GM19467 (cell line): ENCODE measurements at regions not wholly inside any gene's neighbourhood (a gene's known extent, or its start where the extent isn't known, plus 50 kb on each side); places are given as distances from the start of the nearest gene placed in this dataset.
"Not testable (repeated sequence)": the region's sequence is repeated elsewhere in the genome, so short reads cannot be mapped to it uniquely, and the experiment has no call there.

Experiments used
- ATAC-seq: cut with Tn5 transposase; IDR thresholded peaks from one replicate; pipeline ENCODE4 v1.9.1; 2021; ENCODE audit warnings: mild to moderate bottlenecking, moderate library complexity; ENCODE audit not compliant: unreplicated experiment

- no peak for ATAC-seq
Measured at GRCh38 chr2:125684256-125684655, 971.7 kb upstream of the GYPC start.

GRCh38 chr2:125684932-125685331, 971.0 kb upstream of the GYPC start:
- no peak for ATAC-seq

DNA sequence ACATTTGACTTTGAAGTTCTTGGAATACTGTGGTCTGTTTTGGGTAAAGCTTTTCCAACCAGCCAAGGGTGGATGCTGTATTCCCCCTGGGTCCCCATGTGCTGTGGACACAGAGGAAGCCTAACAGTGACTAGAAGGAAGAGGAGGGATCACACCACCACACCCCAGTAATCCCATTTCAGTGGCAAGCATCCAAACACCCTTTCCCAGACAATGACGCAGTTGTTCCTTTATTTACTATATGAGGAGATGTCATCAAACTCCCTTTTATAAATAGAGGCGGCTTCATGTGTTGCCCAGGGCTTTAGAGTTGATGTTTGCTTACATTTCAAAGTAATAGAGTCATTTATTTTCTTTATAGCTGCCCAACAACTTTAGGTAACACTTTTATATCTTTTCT, 959.4 kb upstream of the GYPC start:
- no peak for ATAC-seq

DNA sequence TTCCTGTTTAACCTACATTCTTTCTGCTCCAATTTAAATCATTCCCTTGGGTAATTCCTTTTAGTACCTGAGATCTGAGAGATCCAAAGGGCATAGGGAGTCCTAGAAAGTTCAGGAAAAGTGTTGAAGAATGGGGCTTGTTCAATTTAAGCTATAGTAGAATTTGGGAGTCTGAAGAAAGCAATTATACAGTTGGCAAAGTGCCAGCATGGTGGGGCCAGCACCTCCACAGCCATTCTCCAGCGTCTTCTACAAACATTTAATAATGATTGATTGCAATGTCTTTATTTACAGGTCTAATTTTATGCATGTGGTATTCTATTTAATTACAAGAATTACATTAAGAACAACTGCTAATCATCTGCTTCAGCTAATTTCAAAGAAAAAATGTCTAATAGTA, 957.7 kb upstream of the GYPC start:
- ATAC-seq = no peak

DNA sequence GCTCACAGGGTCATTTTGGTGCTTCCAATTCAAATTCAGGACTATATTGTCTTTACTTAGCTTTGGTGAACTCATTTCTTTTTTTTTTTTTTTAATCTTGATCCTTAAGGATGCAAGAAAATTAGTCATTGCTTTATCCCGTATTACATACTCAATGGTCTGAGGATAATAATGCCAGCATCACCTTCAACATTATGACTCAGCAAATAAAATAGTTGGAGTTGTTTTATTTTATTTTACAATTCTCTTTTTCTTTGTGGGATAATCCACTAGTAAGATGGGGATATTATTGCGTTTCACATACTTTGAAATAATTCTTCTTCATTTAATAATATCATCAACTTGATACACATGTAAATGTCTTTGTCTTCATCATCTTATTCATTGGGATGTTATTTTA, 954.9 kb upstream of the GYPC start:
- ATAC-seq = no peak

GRCh38 chr2:125707611-125708010, 948.3 kb upstream of the GYPC start:
- ATAC-seq = no peak

- ATAC-seq = no peak
Measured at GRCh38 chr2:125710561-125710960, 945.4 kb upstream of the GYPC start.

DNA sequence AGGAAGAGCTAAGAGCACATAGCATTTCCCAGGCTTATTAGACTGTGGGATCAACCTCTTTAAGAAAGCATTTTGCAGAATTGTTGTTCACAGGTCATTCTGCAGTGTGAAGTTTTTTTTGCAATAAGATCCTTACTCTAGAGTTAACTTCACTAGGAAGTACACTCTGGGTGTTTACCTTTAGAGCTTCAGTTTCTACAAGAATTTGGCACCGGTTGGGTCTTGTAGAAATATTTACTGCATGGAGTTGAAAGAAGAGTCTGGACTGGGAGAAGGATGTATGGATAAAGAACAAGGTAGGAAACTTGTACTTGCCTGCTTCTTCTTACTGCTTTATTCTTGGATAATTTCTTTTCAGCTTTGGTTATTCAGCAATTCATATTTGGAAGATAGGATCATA, 944.9 kb upstream of the GYPC start:
- no peak for ATAC-seq

DNA sequence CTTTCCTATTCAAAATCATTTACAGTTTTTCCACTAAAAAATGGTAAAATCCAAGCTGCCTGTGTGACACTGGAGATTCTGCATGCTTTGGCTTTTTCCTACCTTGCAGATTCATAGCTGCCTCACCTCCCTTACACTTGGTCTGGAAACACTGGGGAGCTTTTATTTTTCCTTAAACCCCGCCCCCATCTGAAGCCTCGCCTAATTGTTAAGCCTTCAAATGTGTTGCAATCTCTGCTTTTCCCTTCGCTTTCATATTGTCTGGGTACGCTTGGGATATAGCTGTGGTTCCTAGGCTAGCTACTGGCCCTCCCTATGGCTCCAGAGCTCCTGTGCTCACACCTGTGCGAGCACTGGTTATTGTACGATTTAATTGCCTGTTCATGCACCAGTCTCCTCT, 942.4 kb upstream of the GYPC start:
- ATAC-seq = no peak

- ATAC-seq = no peak
Measured at GRCh38 chr2:125721072-125721721, 934.8 kb upstream of the GYPC start.

DNA sequence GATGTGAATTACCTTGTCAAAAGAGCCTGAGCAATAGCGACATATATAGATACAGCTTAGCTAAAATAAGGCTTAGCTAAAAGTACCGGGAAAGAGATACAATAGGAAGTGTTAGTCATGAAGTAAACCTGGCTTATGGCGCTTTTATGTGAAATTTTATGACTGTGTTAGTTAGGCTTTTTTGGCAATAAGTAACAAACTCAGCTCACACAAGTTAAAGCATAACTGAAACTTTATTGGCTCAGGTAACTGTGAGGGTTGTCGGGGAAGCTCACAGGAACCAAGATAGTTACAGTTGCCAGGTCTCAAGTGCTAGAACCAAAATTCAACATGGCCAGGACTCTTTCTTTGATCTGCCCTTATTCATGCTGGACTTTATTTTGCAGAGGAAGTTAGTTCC, 925.0 kb upstream of the GYPC start:
- no peak for ATAC-seq

- no peak for ATAC-seq
Measured at GRCh38 chr2:125736306-125736705, 919.7 kb upstream of the GYPC start.

- ATAC-seq = no peak
Measured at GRCh38 chr2:125745514-125745913, 910.4 kb upstream of the GYPC start.

DNA sequence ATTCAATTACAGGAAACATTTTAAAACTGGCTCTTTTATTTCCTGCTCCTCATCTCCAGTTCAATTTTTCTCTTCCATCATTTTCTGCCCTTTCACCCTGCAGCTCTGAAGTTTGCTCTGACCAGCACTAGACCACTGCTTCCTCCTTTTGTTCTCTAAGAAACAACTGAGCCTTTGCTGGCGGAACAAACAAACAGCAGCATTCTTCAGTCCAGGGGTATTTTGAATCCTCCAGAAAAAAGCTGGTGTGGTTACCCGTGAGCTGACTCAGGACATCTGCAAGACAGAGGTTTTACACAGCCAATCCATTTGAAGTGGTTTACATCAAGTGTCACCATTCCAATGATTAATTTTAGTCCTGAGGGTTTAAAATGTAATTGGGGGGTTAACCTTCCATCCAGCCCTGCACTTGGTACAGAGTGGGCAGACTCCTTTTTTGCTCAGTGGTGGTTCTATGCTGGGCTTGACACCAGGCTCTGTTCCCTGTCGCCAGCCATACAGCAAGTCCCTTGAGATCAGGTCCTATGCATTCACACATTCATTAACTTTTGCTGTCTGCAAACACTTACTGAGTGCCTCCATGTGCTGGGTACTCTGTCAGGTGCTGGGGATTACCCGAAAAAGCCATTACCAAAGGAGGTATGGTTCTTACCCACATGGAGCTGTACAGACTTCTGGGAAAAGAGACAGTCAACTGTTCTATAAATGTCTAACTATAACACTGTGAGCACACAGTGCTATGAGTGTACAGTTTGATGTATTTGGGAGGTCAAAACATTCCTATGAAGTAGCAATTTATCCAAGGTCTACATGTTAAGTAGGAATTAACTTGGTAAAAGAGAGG, 909.4 kb upstream of the GYPC start:
- no peak for ATAC-seq

- ATAC-seq = no peak
Measured at GRCh38 chr2:125747165-125747425, 908.9 kb upstream of the GYPC start.

GRCh38 chr2:125756431-125756830, 899.5 kb upstream of the GYPC start:
- ATAC-seq = no peak

DNA sequence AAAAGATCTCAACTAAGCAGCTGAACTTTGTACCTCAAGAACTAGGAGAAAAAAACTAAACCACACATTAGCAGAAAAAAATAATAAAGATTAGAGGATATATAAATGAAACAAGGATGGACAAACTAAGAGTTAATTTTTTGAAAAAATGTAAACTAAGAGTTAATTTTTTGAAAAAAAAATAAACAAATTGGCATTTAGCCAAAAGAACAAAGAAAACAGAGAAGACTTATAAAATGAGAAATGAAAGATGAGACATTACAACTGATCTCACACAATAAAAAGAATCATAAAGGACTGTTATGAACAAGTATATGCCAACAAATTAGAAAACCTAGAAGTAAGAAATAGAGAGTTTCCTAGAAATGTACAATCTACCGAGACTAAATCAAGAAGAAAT, 859.2 kb upstream of the GYPC start:
- ATAC-seq = no peak

- ATAC-seq = no peak
Measured at GRCh38 chr2:125797192-125797591, 858.8 kb upstream of the GYPC start.

- ATAC-seq = no peak
Measured at GRCh38 chr2:125822746-125823145, 833.2 kb upstream of the GYPC start.

- not testable (repeated sequence) for ATAC-seq
Measured at GRCh38 chr2:125825781-125826180, 830.2 kb upstream of the GYPC start.

GRCh38 chr2:125837128-125837527, 818.8 kb upstream of the GYPC start:
- no peak for ATAC-seq

GRCh38 chr2:125837611-125838010, 818.3 kb upstream of the GYPC start:
- no peak for ATAC-seq

GRCh38 chr2:125839945-125840344, 816.0 kb upstream of the GYPC start:
- ATAC-seq = no peak
